HAP-1 (cell line): ENCODE measurements at regions not wholly inside any gene's neighbourhood (a gene's known extent, or its start where the extent isn't known, plus 50 kb on each side); places are given as distances from the start of the nearest gene placed in this dataset.
"Not testable (repeated sequence)": the region's sequence is repeated elsewhere in the genome, so short reads cannot be mapped to it uniquely, and the experiment has no call there.

Experiments used
- DNase-seq, 2 experiments: peaks; one replicate each; pipeline ENCODE4 v3.0.0-alpha.2; 2016 to 2020; ENCODE audit warnings: low spot score in 2 of 2
- H3K27me3 ChIP-seq: fragments of 250-450 bp; sonication (Bioruptor Pico); 2 replicates; pipeline ENCODE4 v1.5.1; 2020; ENCODE audit warnings: low read depth, mild to moderate bottlenecking, moderate library complexity
- H3K36me3 ChIP-seq: fragments of 250-450 bp; sonication (Bioruptor Pico); replicated peaks from 2 replicates; pipeline ENCODE4 v1.5.1; 2020; ENCODE audit warnings: mild to moderate bottlenecking
- H3K4me1 ChIP-seq: fragments of 250-450 bp; sonication (Bioruptor Pico); 2 replicates; pipeline ENCODE4 v1.5.1; 2020; ENCODE audit warnings: mild to moderate bottlenecking
- H3K4me3 ChIP-seq: fragments of 250-450 bp; sonication (Bioruptor Pico); 2 replicates; pipeline ENCODE4 v1.5.1; 2020; ENCODE audit warnings: mild to moderate bottlenecking, moderate library complexity
- H3K9me3 ChIP-seq: fragments of 250-450 bp; sonication (Bioruptor Pico); 2 replicates; pipeline ENCODE4 v1.5.1; 2020; ENCODE audit warnings: mild to moderate bottlenecking, moderate library complexity
- in situ Hi-C: fragments of 300-500 bp; cut with MboI; formaldehyde crosslinking; loops from 3 replicates; pipeline ENCODE4 v1.14.3; 2020; ENCODE audit warnings: low sequenced_read_pairs, inconsistent platforms, mixed read lengths

GRCh38 chr20:30875868-30876267 is 381.6 kb upstream of the DEFB115 start:
- DNase-seq, H3K27me3 ChIP-seq, H3K36me3 ChIP-seq, H3K4me1 ChIP-seq, H3K4me3 ChIP-seq, in situ Hi-C loops, H3K9me3 ChIP-seq: not testable (repeated sequence)

GRCh38 chr20:30891400-30891799 is 366.1 kb upstream of the DEFB115 start:
- H3K36me3 ChIP-seq, H3K27me3 ChIP-seq, H3K9me3 ChIP-seq, in situ Hi-C loops, H3K4me1 ChIP-seq, H3K4me3 ChIP-seq: not testable (repeated sequence)
- peak in 1 of 2 experiments; percentile 70 for DNase-seq

GRCh38 chr20:30892541-30893345 is 364.7 kb upstream of the DEFB115 start:
- Histone ChIP-seq H3K4me3 (no peak overlapping the region), H3K27me3 (no peaks in the 10 kb centered on the region), H3K4me1 (no peaks in the 10 kb centered on the region), H3K9me3 (no peaks in the 10 kb centered on the region), H3K36me3 (no peaks in the 10 kb centered on the region)
- DNase-seq = no peak
- in situ Hi-C loops = no loop called here

GRCh38 chr20:30893346-30894314 is 363.8 kb upstream of the DEFB115 start:
- H3K27me3 ChIP-seq, H3K4me3 ChIP-seq, H3K36me3 ChIP-seq, H3K9me3 ChIP-seq, in situ Hi-C loops, DNase-seq, H3K4me1 ChIP-seq: not testable (repeated sequence)

- H3K4me1 ChIP-seq, in situ Hi-C loops, DNase-seq, H3K27me3 ChIP-seq, H3K36me3 ChIP-seq, H3K9me3 ChIP-seq, H3K4me3 ChIP-seq: not testable (repeated sequence)
These were observed 362.6 kb upstream of the DEFB115 start for GRCh38 chr20:30894707-30895353.

- H3K4me1 ChIP-seq, H3K9me3 ChIP-seq, DNase-seq, in situ Hi-C loops, H3K36me3 ChIP-seq, H3K27me3 ChIP-seq, H3K4me3 ChIP-seq: not testable (repeated sequence)
These were observed 362.1 kb upstream of the DEFB115 start for GRCh38 chr20:30895354-30895711.

GRCh38 chr20:30899370-30900079 is 357.9 kb upstream of the DEFB115 start:
- H3K4me1 ChIP-seq, H3K36me3 ChIP-seq, H3K9me3 ChIP-seq, H3K27me3 ChIP-seq, in situ Hi-C loops, DNase-seq, H3K4me3 ChIP-seq: not testable (repeated sequence)

- H3K27me3 ChIP-seq, DNase-seq, H3K36me3 ChIP-seq, H3K9me3 ChIP-seq, in situ Hi-C loops, H3K4me3 ChIP-seq, H3K4me1 ChIP-seq: not testable (repeated sequence)
These were observed 357.3 kb upstream of the DEFB115 start for GRCh38 chr20:30900080-30900719.

GRCh38 chr20:30905231-30905630 is 352.2 kb upstream of the DEFB115 start:
- H3K27me3 ChIP-seq, H3K4me1 ChIP-seq, H3K36me3 ChIP-seq, in situ Hi-C loops, H3K4me3 ChIP-seq, DNase-seq, H3K9me3 ChIP-seq: not testable (repeated sequence)

GRCh38 chr20:30910937-30911725 is 346.3 kb upstream of the DEFB115 start:
- DNase-seq = no peak
- in situ Hi-C loops = no loop called here
- no peaks in the 10 kb centered on the region for H3K9me3 ChIP-seq
- peaks cover 8% of the 10 kb centered on the region for H3K4me1 ChIP-seq
- no peaks in the 10 kb centered on the region for H3K27me3 ChIP-seq
- no peak overlapping the region for H3K4me3 ChIP-seq
- no peaks in the 10 kb centered on the region for H3K36me3 ChIP-seq

GRCh38 chr20:30911832-30912660 is 345.4 kb upstream of the DEFB115 start:
- in situ Hi-C loops, H3K4me3 ChIP-seq, H3K4me1 ChIP-seq, H3K9me3 ChIP-seq, H3K27me3 ChIP-seq, H3K36me3 ChIP-seq: not testable (repeated sequence)
- DNase-seq = peak; percentile 77 to 79

GRCh38 chr20:30912661-30913026 is 344.8 kb upstream of the DEFB115 start:
- H3K4me1 ChIP-seq, H3K9me3 ChIP-seq, H3K4me3 ChIP-seq, H3K27me3 ChIP-seq, in situ Hi-C loops, H3K36me3 ChIP-seq: not testable (repeated sequence)
- peak; percentile 24 to 57 for DNase-seq
